ENCODE measurements at regions not wholly inside any gene's neighbourhood (a gene's known extent, or its start where the extent isn't known, plus 50 kb on each side); places are given as distances from the start of the nearest gene placed in this dataset.
"Not testable (repeated sequence)": the region's sequence is repeated elsewhere in the genome, so short reads cannot be mapped to it uniquely, and the experiment has no call there.

- no peak for DNase-seq
Observed at GRCh38 chr15:53209396-53210042, 419.4 kb upstream of the ONECUT1 start.

DNA sequence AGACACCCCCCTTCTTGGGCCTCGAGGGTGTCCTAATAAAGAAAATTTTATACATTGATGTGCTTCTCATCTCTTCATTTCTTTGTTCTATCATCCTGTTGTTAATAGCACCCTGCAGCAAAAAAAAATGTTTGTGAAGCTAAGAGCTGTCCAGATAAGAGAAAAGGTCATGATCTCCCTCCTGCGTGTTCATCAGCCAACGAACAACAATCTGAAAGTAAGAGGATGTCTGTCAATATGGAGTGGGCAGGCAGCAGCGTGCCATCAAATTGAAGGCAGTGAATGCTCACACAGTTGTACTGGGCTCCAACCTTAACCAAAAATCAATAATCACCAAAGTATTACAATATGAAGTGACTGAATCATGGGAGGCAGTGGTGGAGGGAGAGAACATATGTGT is 418.6 kb upstream of the ONECUT1 start:
- no peak for DNase-seq

- DNase-seq = no peak
Observed at GRCh38 chr15:53203454-53203853, 413.3 kb upstream of the ONECUT1 start.

GRCh38 chr15:53202876-53203275 is 412.7 kb upstream of the ONECUT1 start:
- DNase-seq = no peak

DNA sequence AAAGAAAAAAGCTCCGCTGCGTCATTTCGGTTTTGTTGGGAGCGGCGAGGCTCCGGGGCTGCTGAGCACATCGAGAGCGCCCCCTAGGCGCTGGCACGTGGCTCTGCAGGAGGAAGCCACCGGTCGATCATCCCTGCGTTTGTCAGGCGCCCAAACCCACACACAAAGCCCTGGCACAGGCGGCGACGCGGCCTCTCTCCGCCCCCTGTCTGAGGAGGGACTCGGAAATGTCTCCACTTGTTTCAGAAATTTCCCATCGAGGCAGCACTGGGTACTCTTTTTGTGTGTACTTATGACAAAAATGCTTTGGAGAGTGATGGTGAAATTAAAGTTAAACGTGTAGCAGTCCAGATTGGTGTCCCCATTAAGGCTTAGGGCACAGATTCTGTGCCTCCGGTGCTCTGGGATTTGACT is 407.3 kb upstream of the ONECUT1 start:
- DNase-seq = peak; percentile 47

- DNase-seq = no peak
Observed at GRCh38 chr15:53196788-53197187, 406.7 kb upstream of the ONECUT1 start.

GRCh38 chr15:53196242-53196641 is 406.1 kb upstream of the ONECUT1 start:
- no peak for DNase-seq

- no peak for DNase-seq
Observed at GRCh38 chr15:53193149-53193548, 403.0 kb upstream of the ONECUT1 start.

DNA sequence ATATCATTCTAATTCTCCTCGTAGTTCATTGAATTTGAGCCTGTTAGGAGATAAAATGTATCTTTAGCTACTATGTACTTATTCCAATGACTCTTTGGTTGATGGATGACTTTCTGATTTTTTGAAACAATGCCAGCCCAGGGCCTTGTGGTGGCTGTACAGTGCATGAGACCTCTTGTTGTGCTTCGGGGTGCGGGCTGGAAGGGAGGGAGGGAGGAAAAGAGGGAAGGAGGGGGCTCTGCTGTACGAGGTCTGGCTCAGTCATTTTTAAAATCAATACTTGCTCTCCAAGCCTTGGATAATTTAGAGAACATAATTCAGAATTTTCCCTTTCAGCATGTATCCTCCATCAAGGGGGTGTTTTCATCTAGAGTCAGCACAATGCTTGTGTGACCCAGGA is 399.7 kb upstream of the ONECUT1 start:
- DNase-seq = no peak

DNA sequence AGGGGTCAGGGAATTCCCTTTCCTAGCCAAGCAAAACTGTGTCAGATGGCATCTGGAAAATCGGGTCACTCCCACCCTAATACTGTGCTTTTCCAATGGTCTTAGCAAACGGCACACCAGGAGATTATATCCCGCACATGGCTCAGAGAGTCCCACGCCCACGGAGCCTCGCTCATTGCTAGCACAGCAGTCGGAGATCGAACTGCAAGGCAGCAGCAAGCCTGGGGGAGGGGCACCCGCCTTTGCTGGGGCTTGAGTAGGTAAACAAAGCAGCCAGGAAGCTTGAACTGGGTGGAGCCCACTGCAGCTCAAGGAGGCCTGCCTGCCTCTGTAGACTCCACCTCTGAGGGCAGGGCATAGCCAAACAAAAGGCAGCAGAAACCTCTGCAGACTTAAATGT is 393.3 kb upstream of the ONECUT1 start:
- DNase-seq = not testable (repeated sequence)

GRCh38 chr15:53171571-53171970 is 381.4 kb upstream of the ONECUT1 start:
- DNase-seq = no peak

GRCh38 chr15:53166684-53167201 is 376.6 kb upstream of the ONECUT1 start:
- no peak for DNase-seq

DNA sequence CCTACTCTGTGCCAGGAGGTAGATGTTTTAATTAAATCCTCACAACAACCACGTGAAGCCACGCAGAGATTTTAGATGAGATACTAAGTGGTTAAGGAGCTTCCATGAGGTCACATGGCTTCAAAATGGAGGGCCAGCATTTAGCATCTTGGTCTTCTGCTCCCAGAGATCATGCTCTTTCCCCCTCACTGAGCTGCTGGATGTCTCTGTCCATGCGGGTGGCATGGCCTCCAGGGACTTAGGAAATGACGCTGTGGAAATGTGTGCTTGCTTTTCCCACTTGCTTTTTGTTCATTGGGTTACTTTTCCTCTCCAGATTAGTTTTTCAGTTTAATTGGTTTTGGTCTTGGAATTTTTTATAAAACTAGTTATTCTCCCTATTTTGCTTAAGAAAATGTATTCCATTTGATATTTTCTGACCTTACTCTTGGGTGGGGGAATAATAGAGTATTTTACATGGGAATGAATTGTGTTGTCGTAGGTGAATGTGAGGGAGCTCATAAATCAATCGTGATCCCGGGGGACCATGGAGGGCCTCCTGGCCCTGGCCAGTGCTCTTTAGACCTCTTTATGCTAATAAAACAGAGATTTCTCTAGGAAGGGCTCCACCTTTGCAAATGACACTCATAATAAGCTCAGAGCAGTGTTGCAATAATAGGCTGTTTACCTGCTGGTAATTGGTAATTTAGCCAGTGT is 376.0 kb upstream of the ONECUT1 start:
- DNase-seq = no peak

GRCh38 chr15:53160092-53160704 is 370.1 kb upstream of the ONECUT1 start:
- DNase-seq = no peak

DNA sequence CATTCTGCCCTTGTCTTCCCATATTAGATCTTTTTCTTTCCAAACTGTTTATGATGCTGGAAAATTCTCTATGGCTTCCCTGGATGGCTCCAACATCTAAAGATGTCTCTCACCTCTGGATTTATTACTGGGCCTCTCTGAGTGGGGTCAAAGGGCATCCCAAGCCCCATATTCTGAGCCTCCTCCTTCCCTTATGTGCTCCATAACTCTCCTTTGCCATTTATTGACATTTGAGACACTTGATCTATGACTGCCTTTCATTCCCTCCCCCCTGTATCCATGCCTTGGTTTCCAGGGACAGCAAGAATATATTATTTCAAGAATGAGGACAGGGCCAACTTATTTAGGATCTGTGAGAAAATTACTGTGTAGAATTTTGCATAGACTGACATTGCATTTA is 369.3 kb upstream of the ONECUT1 start:
- no peak for DNase-seq

DNA sequence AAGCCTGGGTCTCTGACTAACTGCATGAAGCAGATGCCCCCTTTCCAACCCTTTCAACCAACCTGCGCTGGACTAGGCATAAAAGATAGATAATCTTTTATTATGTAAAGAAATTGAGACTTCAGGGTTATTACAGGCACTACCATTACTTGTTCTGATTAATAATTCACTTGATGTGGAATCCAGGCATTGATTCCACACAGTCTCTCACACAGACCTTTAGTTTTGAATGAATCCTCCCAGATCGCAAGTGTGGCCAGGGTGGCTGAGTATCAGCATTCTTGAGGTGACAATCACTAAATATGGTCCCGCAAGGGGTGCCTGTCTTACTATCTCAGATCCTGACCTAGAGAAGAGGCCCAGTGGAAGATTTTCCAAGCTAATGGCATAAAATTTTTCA is 368.9 kb upstream of the ONECUT1 start:
- no peak for DNase-seq

- DNase-seq = no peak
Observed at GRCh38 chr15:53133255-53133850, 343.2 kb upstream of the ONECUT1 start.

- no peak for DNase-seq
Observed at GRCh38 chr15:53130943-53131342, 340.8 kb upstream of the ONECUT1 start.

DNA sequence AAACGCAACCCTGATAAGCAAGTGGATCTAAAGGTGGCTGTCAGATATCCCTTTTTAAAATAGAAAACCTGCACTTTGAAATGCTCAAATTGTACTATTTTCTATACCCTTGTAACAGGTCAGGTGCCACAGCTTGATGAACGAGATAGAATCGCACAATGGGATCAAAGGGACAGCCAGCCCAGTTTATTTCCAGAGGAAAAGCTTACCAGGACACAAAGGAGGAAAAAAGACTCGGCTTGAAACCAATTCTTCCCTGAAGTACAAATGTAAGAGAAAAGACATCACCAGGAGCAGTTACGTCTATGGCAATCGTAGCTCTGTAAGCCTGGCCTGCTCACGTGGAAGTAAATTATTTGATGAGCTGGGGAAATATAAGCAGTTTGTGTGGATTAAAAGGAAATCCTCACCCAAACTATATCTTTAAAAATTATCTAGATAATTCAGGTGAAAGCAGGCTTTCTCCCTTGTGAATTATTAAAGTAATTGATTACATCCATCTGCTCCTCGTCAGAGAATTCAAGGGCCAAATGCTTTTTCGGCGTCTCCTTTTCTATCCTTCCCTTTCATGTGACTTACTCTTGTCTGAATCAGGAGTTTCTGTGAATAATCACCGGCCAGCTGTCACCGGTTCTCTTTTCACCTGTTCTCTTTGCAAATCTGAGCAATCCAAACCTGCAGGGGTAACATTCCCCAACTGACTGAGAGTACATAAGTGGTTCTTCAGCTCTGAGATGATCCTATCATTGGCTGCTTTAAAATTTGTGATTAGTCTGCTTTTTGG is 339.2 kb upstream of the ONECUT1 start:
- no peak for DNase-seq

DNA sequence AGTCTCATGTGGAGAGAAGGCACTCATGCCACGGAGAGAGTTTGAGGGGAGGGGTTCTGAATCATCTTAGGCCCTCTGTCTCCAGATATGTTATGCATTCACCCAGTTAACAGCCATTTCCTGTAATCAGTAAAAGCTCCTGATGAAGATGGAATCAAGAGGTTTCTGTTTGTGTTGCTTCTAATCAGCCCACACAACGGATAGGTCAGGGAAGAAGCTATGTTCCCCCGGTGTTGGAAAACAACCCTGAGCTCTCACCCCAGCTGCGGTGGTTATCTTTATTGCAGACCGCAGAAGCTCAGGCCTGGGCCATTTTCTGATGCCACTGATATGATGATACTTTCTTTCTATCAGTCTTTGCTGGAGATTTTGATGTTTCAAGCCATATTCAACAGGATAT is 338.5 kb upstream of the ONECUT1 start:
- DNase-seq = no peak

DNA sequence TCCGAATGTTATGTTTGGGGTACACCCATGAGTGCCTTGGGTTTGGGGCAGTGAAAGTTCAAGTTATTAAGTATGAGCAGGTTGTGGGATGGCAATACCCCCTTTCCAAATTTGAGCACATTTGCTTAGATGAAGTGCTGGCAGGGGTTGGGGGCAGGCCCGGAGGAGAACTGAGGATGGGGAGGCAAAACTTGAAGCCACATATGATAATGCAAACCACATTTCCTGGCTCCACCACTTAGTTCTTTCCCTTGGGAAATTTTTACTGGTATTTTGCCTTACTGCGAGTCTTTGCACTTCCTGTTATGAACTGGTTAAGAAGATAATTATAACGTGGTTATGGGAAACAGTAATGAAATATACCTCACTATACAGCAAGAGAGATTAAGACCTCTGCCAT is 336.0 kb upstream of the ONECUT1 start:
- DNase-seq = no peak

- no peak for DNase-seq
Observed at GRCh38 chr15:53122818-53123217, 332.7 kb upstream of the ONECUT1 start.

GRCh38 chr15:53116915-53117314 is 326.8 kb upstream of the ONECUT1 start:
- DNase-seq = not testable (repeated sequence)

Data from stimulated activated CD4-positive, alpha-beta T cell treated with anti-CD3 and anti-CD28 coated beads, Interleukin-1b, Interleukin-23, amount 100 ng/mL, for 48 hours (primary cell).